ENCODE measurements at regions not wholly inside any gene's neighbourhood (a gene's known extent, or its start where the extent isn't known, plus 50 kb on each side); places are given as distances from the start of the nearest gene placed in this dataset.
A peak's percentile ranks its signal among the peaks of the same experiment; 100 is the strongest.

GRCh38 chr1:96508233-96508632 lies 213.4 kb upstream of the PTBP2 start:
- DNase-seq, result no peak
- H3K36me3 ChIP-seq, result no peaks in the 10 kb centered on the region
- no peak overlapping the region for H3K27ac ChIP-seq
- intact Hi-C loops (cut with DNase I), result no loop called here
- no peaks in the 10 kb centered on the region for H3K27me3 ChIP-seq
- 82 to 90% methylated on average over 4 of the region's 4 CpGs for WGBS, 2 donors
- H3K4me1 ChIP-seq, result peaks cover 14 to 18% of the 10 kb centered on the region in 2 donors
- no peak overlapping the region for H3K4me3 ChIP-seq (replicated peaks in 1 of 3)
- no peak for TF ChIP-seq POLR2A (IDR thresholded peaks at IDR 0.05)
- no peak for TF ChIP-seq CTCF (IDR thresholded peaks at IDR 0.05)
- no peaks in the 10 kb centered on the region for H3K9me3 ChIP-seq

- no peak for TF ChIP-seq CTCF (IDR thresholded peaks at IDR 0.05)
- no peak for TF ChIP-seq POLR2A (IDR thresholded peaks at IDR 0.05)
- intact Hi-C loops (cut with DNase I), result no loop called here
- H3K4me3 ChIP-seq (replicated peaks in 1 of 3), result no peak overlapping the region
- H3K27me3 ChIP-seq, result no peaks in the 10 kb centered on the region
- no peak for DNase-seq
- 93 to 94% methylated on average over 1 of the region's 1 CpG for WGBS, 2 donors
- H3K27ac ChIP-seq, result no peak overlapping the region
- H3K9me3 ChIP-seq, result no peaks in the 10 kb centered on the region
- H3K36me3 ChIP-seq, result no peaks in the 10 kb centered on the region
- H3K4me1 ChIP-seq, result peaks cover 14 to 18% of the 10 kb centered on the region in 2 donors
Observed at GRCh38 chr1:96509339-96509738, 212.2 kb upstream of the PTBP2 start.

- TF ChIP-seq CTCF (IDR thresholded peaks at IDR 0.05) (no peak), POLR2A (IDR thresholded peaks at IDR 0.05) (no peak)
- Histone ChIP-seq H3K4me1 (peaks cover 14 to 18% of the 10 kb centered on the region in 2 donors), H3K4me3 (replicated peaks in 1 of 3) (no peak overlapping the region), H3K27me3 (no peaks in the 10 kb centered on the region), H3K27ac (peak overlapping the region in 2 of 3 donors; percentile 31 to 44), H3K9me3 (no peaks in the 10 kb centered on the region), H3K36me3 (no peaks in the 10 kb centered on the region)
- no peak for DNase-seq
- WGBS, 2 donors, result 51 to 67% methylated on average over 2 of the region's 2 CpGs
- intact Hi-C loops (cut with DNase I), result no loop called here
Observed at GRCh38 chr1:96509951-96510350, 211.6 kb upstream of the PTBP2 start.

GRCh38 chr1:96510391-96510790 lies 211.2 kb upstream of the PTBP2 start:
- DNase-seq, result peak; percentile 20 to 47
- no peaks in the 10 kb centered on the region for H3K36me3 ChIP-seq
- no peak for TF ChIP-seq CTCF (IDR thresholded peaks at IDR 0.05)
- TF ChIP-seq POLR2A (IDR thresholded peaks at IDR 0.05), result no peak
- H3K9me3 ChIP-seq, result no peaks in the 10 kb centered on the region
- intact Hi-C loops (cut with DNase I), result no loop called here
- no peaks in the 10 kb centered on the region for H3K27me3 ChIP-seq
- H3K27ac ChIP-seq, result peak overlapping the region in 2 of 3 donors; percentile 31 to 44
- 30 to 38% methylated on average over 3 of the region's 3 CpGs for WGBS, 2 donors
- peaks cover 14 to 18% of the 10 kb centered on the region in 2 donors for H3K4me1 ChIP-seq
- no peak overlapping the region for H3K4me3 ChIP-seq (replicated peaks in 1 of 3)

GRCh38 chr1:96510911-96511310 lies 210.7 kb upstream of the PTBP2 start:
- no peaks in the 10 kb centered on the region for H3K9me3 ChIP-seq
- peak in 1 of 2 donors; percentile 25 for DNase-seq
- peak overlapping the region in 1 of 3 donors; percentile 31 for H3K27ac ChIP-seq
- no peaks in the 10 kb centered on the region for H3K27me3 ChIP-seq
- no peaks in the 10 kb centered on the region for H3K36me3 ChIP-seq
- WGBS, 2 donors, result 60 to 67% methylated on average over 3 of the region's 3 CpGs
- H3K4me3 ChIP-seq (replicated peaks in 1 of 3), result no peak overlapping the region
- intact Hi-C loops (cut with DNase I), result no loop called here
- TF ChIP-seq POLR2A (IDR thresholded peaks at IDR 0.05) (no peak), CTCF (IDR thresholded peaks at IDR 0.05) (no peak)
- peaks cover 14 to 18% of the 10 kb centered on the region in 2 donors for H3K4me1 ChIP-seq

Data from thyroid gland (tissue), 4 donors.